Hepatocyte (in vitro differentiated cells): ENCODE measurements at regions not wholly inside any gene's neighbourhood (a gene's known extent, or its start where the extent isn't known, plus 50 kb on each side); places are given as distances from the start of the nearest gene placed in this dataset.
"Not testable (repeated sequence)": the region's sequence is repeated elsewhere in the genome, so short reads cannot be mapped to it uniquely, and the experiment has no call there.

Experiments
- DNase-seq: peaks from one replicate; pipeline ENCODE4 v3.0.0-alpha.2; 2016; ENCODE audit warnings: low spot score
- H2AFZ ChIP-seq: fragments of 200-600 bp; sonication (generic); 2 replicates; pipeline ENCODE4 v1.6.0; 2016; ENCODE audit warnings: antibody characterized with exemption, mild to moderate bottlenecking
- H3K27ac ChIP-seq: fragments of 200-600 bp; sonication (generic); 2 replicates; pipeline ENCODE4 v1.5.1; 2016; ENCODE audit warnings: mild to moderate bottlenecking
- H3K27me3 ChIP-seq: fragments of 200-600 bp; sonication (generic); 2 replicates; pipeline ENCODE4 v1.6.1; 2016
- H3K36me3 ChIP-seq: fragments of 200-600 bp; sonication (generic); replicated peaks from 2 replicates; pipeline ENCODE4 v1.5.1; 2016; ENCODE audit warnings: low read depth; ENCODE audit not compliant: insufficient read depth
- H3K4me1 ChIP-seq: fragments of 200-600 bp; sonication (generic); 2 replicates; pipeline ENCODE4 v1.5.1; 2016; ENCODE audit warnings: mild to moderate bottlenecking, moderate library complexity; ENCODE audit not compliant: insufficient read depth
- H3K4me2 ChIP-seq: fragments of 200-600 bp; sonication (generic); 2 replicates; pipeline ENCODE4 v1.6.0; 2016
- H3K4me3 ChIP-seq: fragments of 200-600 bp; sonication (generic); 2 replicates; pipeline ENCODE4 v1.5.1; 2016; ENCODE audit warnings: mild to moderate bottlenecking
- H3K79me2 ChIP-seq: fragments of 200-600 bp; sonication (generic); 2 replicates; pipeline ENCODE4 v1.6.0; 2017; ENCODE audit warnings: mild to moderate bottlenecking
- H3K9me2 ChIP-seq: fragments of 200-600 bp; sonication (generic); replicated peaks from 2 replicates; pipeline ENCODE4 v1.6.0; 2017; ENCODE audit warnings: mild to moderate bottlenecking; ENCODE audit not compliant: insufficient read depth
- H3K9me3 ChIP-seq: fragments of 200-600 bp; sonication (generic); 2 replicates; pipeline ENCODE4 v1.5.1; 2016; ENCODE audit warnings: low read depth, mild to moderate bottlenecking
- H4K20me1 ChIP-seq: fragments of 200-600 bp; sonication (generic); 2 replicates; pipeline ENCODE4 v1.6.0; 2016; ENCODE audit warnings: mild to moderate bottlenecking; ENCODE audit not compliant: insufficient read depth, poor library complexity, severe bottlenecking
- EZH2 ChIP-seq: fragments of 200-600 bp; sonication (generic); IDR thresholded peaks from 2 replicates; pipeline ENCODE4 v1.6.1; 2016; ENCODE audit warnings: antibody characterized with exemption, mild to moderate bottlenecking, borderline replicate concordance
- EZH2phosphoT487 ChIP-seq: fragments of 200-600 bp; sonication (generic); IDR thresholded peaks from one replicate; pipeline ENCODE4 v1.6.1; 2018; ENCODE audit warnings: antibody characterized with exemption, mild to moderate bottlenecking, low read depth, moderate library complexity; ENCODE audit not compliant: unreplicated experiment, severe bottlenecking
- WGBS: methylation state at CpG from one replicate; pipeline ENCODE4 v1.1.6; 2016; ENCODE audit warnings: low lambda C conversion rate; ENCODE audit errors: missing lambda C conversion rate; 5-methylcytosine and 5-hydroxymethylcytosine counted together
- TF ChIP-seq, protein P1 (sequence below): fragments of 200-600 bp; sonication (generic); IDR thresholded peaks from 2 replicates; pipeline ENCODE4 v1.5.1; 2016; ENCODE audit warnings: antibody characterized with exemption, mild to moderate bottlenecking; ENCODE audit not compliant: poor library complexity

DNA sequence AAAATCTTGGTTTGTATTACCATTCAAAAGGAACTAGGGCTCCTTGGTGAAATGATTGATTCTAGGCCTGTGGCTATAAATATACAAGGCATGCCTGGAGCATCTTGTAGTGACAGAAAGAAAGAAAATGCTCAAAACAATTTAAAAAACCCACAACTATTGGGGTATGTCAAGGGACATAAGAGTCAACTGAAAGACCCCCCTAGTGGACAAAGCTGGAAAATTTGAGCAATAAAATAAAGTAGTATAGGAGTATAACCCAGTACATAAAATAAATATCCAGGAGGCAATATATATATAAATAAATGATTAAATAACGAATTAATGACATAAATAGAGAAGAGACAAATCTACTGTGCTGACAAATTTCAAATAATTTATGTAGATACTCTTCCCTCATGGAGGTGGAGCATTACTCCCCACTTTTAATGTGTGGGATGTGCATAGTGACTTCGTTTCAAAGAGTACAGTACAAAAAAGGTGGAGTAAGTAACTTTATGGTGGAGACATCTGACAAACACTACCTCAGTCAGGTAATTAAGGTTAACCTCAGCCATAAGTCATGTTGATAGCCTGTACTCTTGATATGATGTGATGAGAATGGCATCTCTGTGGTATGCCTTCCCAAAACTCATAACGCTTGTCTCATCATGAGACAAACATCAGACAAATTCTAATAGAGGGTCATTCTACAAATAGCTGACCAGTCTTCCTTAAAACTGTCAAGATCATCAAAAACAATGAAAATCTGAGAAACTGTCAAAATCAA lies 185.0 kb upstream of the GLRA2 start:
- Histone ChIP-seq H3K9me2 (no peaks in the 10 kb centered on the region), H3K4me2 (no peak overlapping the region), H3K4me3 (no peak overlapping the region), H3K27ac (no peak overlapping the region), H3K36me3 (no peaks in the 10 kb centered on the region), H3K79me2 (no peaks in the 10 kb centered on the region), H3K4me1 (no peaks in the 10 kb centered on the region), H3K27me3 (no peaks in the 10 kb centered on the region), H3K9me3 (no peaks in the 10 kb centered on the region), H2AFZ (no peak overlapping the region), H4K20me1 (no peaks in the 10 kb centered on the region)
- no peak for DNase-seq
- WGBS, result 55% methylated on average over 3 of the region's 3 CpGs
- TF ChIP-seq, protein P1, sequence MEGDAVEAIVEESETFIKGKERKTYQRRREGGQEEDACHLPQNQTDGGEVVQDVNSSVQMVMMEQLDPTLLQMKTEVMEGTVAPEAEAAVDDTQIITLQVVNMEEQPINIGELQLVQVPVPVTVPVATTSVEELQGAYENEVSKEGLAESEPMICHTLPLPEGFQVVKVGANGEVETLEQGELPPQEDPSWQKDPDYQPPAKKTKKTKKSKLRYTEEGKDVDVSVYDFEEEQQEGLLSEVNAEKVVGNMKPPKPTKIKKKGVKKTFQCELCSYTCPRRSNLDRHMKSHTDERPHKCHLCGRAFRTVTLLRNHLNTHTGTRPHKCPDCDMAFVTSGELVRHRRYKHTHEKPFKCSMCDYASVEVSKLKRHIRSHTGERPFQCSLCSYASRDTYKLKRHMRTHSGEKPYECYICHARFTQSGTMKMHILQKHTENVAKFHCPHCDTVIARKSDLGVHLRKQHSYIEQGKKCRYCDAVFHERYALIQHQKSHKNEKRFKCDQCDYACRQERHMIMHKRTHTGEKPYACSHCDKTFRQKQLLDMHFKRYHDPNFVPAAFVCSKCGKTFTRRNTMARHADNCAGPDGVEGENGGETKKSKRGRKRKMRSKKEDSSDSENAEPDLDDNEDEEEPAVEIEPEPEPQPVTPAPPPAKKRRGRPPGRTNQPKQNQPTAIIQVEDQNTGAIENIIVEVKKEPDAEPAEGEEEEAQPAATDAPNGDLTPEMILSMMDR, result no peak
- TF ChIP-seq EZH2 (no peak), EZH2phosphoT487 (no peak)

DNA sequence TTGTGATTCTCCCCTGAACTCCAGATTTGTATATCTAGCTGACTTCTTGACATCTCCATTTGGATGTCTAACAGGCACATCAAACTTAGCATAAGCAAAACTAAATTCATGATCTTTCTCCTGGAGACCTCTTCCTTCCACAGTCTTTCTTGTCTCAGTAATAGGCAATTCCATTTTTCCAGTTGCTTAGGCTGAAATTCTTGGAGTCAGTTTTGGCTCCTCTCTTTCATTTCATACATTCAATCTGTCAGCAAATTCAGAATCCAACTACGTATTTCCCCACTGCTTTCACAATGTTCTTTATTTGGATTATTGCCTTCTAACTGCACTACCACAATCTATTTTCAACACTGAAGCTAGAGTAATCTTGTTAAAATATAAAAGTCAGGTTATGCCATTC lies 219.9 kb upstream of the GLRA2 start:
- H3K36me3 ChIP-seq, result no peaks in the 10 kb centered on the region
- H3K27ac ChIP-seq, result no peak overlapping the region
- H2AFZ ChIP-seq, result no peak overlapping the region
- no peaks in the 10 kb centered on the region for H3K9me3 ChIP-seq
- no peaks in the 10 kb centered on the region for H3K4me1 ChIP-seq
- no peak overlapping the region for H3K4me2 ChIP-seq
- WGBS, result 69% methylated on average over 1 of the region's 1 CpG
- DNase-seq, result no peak
- no peaks in the 10 kb centered on the region for H3K27me3 ChIP-seq
- no peaks in the 10 kb centered on the region for H3K79me2 ChIP-seq
- TF ChIP-seq EZH2phosphoT487 (no peak), EZH2 (no peak)
- TF ChIP-seq, protein P1, result no peak
- H3K4me3 ChIP-seq, result no peak overlapping the region
- no peaks in the 10 kb centered on the region for H4K20me1 ChIP-seq
- H3K9me2 ChIP-seq, result no peaks in the 10 kb centered on the region

DNA sequence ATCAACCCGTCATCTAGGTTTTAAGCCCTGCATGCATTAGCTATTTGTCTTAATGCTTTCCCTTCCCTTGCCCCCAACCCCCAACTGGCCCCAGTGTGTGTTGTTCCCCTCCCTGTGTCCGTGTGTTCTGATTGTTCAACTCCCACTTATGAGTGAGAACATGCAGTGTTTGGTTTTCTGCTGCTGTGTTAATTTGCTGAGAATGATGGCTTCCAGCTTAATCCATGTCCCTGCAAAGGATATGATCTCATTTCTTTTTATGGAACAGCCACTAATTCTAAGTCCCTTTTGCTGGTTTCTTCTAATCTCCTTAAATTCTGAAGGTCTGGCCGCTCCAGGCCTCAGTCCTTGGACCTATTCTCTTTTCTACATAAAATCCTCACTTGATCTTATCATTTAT lies 220.4 kb upstream of the GLRA2 start:
- not testable (repeated sequence) for DNase-seq
- WGBS, result 54% methylated on average over 3 of the region's 3 CpGs

DNA sequence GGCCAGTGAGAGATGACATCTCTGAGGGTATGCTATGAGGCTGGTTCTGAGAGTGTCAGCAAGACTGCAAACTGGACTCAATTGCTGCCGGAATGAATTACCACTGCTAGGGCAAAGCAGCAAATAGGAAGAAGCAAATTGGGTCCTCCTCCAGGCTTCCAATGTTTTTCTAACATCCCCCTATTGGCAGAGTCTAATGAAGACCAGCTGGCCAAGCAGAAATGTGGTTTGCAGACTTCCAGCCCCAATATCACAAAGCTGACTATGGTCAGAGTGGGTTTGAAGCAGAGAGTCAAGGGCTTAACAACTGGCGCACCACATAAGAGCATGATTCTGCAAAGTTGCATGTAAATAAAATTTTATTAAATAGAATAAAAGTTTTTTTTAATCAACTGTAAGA lies 225.4 kb upstream of the GLRA2 start:
- no peak overlapping the region for H3K4me3 ChIP-seq
- no peaks in the 10 kb centered on the region for H3K4me1 ChIP-seq
- H3K9me3 ChIP-seq, result no peaks in the 10 kb centered on the region
- no peak overlapping the region for H3K27ac ChIP-seq
- no peaks in the 10 kb centered on the region for H3K27me3 ChIP-seq
- H3K36me3 ChIP-seq, result no peaks in the 10 kb centered on the region
- H4K20me1 ChIP-seq, result no peaks in the 10 kb centered on the region
- no peak overlapping the region for H3K4me2 ChIP-seq
- no peak for DNase-seq
- H3K79me2 ChIP-seq, result no peaks in the 10 kb centered on the region
- WGBS, result 92% methylated on average over 2 of the region's 2 CpGs
- no peak overlapping the region for H2AFZ ChIP-seq
- TF ChIP-seq EZH2 (no peak), EZH2phosphoT487 (no peak)
- TF ChIP-seq, protein P1, result no peak
- no peaks in the 10 kb centered on the region for H3K9me2 ChIP-seq

More for the DNA sequence above, 220.4 kb upstream of the GLRA2 start:
- not testable (repeated sequence) for H3K4me1 ChIP-seq, H4K20me1 ChIP-seq, H3K9me3 ChIP-seq, H3K79me2 ChIP-seq, H2AFZ ChIP-seq, H3K27me3 ChIP-seq, H3K27ac ChIP-seq, H3K9me2 ChIP-seq, H3K36me3 ChIP-seq, H3K4me2 ChIP-seq, H3K4me3 ChIP-seq

DNA sequence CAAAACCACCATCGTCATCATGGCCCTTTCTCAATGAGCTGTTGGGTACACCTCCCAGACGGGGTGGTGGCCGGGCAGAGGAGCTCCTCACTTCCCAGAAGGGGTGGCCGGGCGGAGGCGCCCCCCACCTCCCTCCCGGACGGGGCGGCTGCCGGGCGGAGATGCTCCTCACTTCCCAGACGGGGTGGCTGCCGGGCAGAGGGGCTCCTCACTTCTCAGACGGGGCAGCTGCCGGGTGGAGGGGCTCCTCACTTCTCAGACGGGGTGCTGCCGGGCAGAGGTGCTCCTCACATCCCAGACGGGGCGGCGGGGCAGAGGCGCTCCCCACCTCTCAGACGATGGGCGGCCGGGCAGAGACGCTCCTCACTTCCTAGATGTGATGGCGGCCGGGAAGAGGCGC lies 226.8 kb upstream of the GLRA2 start:
- not testable (repeated sequence) for H3K4me1 ChIP-seq, H3K9me2 ChIP-seq, H3K27me3 ChIP-seq, H3K9me3 ChIP-seq, DNase-seq, H3K36me3 ChIP-seq, H2AFZ ChIP-seq, H3K27ac ChIP-seq, H3K4me3 ChIP-seq, H3K4me2 ChIP-seq, H4K20me1 ChIP-seq, H3K79me2 ChIP-seq
- 92% methylated on average over 22 of the region's 28 CpGs for WGBS
